HG02885 (cell line): ENCODE measurements at regions not wholly inside any gene's neighbourhood (a gene's known extent, or its start where the extent isn't known, plus 50 kb on each side); places are given as distances from the start of the nearest gene placed in this dataset.

Experiments used
- ATAC-seq: cut with Tn5 transposase; IDR thresholded peaks from one replicate; pipeline ENCODE4 v1.9.1; 2021; ENCODE audit warnings: mild to moderate bottlenecking; ENCODE audit not compliant: unreplicated experiment, poor library complexity

DNA sequence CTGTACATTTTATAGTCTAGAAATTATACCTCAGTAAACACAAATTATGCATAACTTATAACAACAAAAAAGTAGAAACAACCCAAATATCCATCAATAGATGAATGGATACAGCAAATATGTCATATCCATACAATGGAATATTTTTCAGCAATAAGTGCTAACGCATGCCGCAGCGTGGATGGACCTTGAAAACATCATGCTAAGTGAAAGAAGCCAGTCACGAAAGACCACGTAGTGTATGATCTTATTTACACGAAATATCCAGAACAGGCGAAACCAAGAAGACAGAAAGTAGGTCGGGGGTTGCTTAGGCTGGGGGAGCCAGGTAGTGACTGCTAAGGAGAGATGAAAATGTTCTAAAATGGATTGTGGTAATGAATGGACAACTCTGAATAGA, 167.1 kb upstream of the MYCN start:
- no peak for ATAC-seq

GRCh38 chr2:15773846-15774245, 166.5 kb upstream of the MYCN start:
- ATAC-seq: no peak

GRCh38 chr2:15775753-15776628, 164.4 kb upstream of the MYCN start:
- ATAC-seq: no peak

DNA sequence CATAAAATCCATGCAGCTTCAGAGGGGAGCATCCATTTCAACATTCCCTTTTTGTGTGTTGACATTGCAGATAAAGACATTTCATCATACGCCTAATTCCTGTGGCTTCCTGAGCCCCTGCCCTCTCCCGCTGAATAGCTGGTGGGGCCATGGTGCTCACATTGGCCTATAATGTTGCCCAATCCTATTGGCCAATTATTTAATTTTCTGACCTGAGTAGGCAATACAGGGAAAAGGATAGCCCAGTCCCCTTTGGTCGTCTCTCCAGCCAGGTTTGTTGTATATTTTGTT, 163.8 kb upstream of the MYCN start:
- ATAC-seq: no peak

GRCh38 chr2:15776992-15777702, 163.2 kb upstream of the MYCN start:
- no peak for ATAC-seq

DNA sequence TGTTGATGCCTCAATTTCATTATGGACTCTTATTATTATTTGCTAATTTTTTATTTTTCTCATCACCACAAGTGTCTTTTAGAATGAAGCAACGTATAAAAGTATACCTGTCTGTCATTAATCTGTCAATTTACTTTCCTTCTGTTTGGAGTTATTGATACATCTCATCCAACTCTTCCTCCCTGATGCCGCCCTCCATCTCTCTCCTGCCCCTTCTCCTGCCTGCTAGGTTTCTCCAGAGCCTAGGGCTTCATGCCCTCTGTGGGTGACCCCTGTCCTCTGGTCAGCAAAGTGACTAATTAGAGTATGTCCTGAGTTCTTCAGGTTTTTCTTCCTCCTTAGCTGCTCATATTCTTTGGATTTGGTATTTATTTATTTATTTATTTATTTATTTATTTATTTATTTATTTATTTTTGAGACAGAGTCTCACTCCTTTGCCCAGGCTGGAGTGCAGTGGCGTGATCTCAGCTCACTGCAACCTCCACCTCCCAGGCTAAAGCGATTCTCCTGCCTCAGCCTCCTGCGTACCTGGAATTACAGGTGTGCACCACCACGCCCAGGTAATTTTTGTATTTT, 162.5 kb upstream of the MYCN start:
- no peak for ATAC-seq

DNA sequence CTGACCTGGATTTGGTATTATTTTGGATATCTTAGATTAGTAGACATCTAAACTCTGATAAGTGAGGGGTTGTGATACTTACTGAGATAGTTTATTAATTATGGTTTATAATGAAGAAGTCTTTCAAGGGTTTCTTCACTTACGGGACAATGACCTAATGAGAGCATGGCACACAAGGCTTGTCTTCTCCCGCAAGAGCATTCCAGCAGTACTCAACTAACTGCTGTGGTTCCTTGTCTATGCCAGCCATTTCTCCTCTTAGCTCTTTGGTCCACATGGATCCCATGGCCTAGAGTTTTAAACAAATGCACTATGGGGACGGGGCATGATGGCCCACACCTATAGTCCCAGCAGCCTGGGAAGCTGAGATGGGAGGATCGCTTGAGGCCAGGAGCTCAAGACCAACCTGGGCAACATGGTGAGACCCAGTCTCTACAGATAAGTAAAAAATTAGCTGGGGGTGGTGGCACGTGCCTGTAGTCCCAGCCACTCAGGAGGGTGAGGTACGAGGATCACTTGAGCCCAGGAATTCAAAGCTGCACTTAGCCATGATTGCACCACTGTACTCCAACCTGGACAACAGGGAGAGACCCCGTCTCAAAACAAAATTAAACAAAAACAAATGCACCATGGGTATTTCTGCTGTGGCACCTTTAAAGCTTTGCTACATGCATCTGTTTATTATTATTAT, 161.7 kb upstream of the MYCN start:
- no peak for ATAC-seq

- no peak for ATAC-seq
Observed at GRCh38 chr2:15779381-15780041, 160.8 kb upstream of the MYCN start.

GRCh38 chr2:15780234-15780633, 160.1 kb upstream of the MYCN start:
- ATAC-seq: no peak

DNA sequence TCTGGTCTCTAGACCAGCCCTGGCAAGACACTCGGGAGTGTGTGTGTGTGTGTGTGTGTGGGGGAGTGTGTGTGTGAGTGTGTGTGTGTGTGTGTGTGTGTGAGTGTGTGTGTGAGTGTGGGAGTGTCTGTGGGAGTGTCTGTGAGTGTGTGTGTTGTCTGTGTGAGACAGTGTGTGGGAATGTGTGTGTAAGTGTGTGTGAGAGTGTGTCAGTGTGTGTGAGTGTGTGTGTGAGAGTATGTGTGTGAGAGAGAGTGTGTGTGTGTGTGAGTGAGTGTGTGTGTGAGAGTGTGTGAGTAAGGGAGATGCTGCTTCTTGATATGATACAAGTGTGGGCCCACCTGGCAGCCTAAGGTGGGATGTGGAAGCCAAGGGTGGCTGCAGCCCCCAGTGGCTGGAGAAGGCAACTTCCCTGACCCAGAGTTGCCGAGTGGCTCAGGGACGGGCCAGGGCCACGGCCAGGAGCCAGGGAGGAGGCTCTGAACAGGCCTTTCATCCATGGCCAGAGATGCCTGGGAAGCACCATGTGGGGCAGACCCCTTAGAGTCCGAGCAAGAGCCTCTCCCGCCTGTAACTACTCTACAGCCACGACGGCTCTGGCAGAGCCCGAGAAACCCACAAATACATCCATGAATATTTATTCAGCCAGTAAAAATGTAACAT, 159.3 kb upstream of the MYCN start:
- ATAC-seq: no peak

DNA sequence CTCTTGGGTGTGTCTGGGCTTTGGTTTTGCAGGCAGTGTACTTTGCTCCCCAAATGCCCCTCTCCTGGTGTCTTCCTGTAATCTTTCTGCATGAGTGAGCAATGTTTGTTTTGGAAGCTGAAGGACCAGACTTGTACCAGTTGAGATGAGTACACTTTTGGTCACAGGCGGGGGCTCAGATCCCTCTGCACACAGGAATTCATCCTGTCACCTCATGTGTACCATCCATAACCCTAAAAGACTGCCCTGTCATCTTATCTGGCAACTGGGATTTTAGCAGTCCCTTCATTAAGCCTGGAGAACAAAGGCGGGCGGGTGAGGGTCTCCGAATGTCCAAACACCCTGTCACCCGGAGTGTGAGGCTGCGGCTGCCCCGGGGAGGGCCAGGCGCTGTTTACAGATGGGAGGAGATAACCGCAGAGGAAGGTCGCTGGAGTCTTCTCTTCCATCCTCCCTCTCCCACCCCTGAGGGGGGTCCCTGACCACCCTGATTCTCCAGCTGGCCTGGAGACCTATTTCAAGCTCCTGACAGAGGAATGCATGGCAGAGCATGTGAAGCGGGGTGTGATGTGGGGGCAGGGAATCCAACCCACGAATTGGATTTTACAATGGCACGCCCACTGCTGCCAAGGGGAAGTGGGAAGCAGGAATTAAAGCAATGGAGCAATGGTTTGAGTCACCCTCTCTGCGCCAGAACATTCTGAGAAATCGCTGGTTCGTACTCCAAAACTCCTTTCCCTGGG, 158.2 kb upstream of the MYCN start:
- no peak for ATAC-seq

- ATAC-seq: no peak
Observed at GRCh38 chr2:15782769-15783294, 157.5 kb upstream of the MYCN start.

GRCh38 chr2:15783489-15783888, 156.9 kb upstream of the MYCN start:
- no peak for ATAC-seq

DNA sequence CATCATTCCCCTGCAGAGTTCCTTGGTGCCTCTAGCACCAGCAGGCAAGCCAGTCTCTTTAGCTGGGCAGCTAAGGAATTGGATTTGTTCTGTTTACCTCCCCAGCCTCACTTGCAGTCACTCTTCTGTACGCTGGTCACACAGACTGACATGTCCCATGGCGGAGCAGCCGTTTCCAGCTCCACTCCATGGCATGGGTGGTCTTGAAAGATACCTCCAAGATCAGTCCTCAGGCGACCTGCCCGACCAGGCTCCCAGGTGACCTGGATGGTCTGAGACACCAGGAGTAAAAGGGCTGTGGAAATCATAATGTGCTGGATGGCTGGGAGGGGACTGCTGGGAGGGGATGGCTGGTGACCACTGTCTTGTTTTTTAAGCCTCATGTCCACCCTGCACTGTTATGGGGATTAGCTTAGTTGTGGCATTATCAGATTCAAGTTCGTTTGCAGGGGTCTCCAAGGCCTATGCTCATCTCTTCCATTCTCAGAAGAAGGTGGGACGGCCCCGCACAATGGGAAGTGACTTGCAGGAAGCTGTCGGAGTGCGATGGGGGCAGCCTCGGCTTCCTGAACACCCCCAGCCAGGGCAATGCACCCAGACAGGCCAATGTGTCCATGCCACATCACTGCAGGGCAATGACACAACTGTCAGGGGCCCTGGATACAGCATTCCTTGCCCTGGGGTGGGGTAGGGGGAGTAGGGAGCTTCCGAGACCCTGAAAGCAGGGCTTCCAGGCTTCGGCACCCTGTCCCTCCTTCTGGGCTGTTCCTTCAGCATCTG, 156.1 kb upstream of the MYCN start:
- ATAC-seq: no peak

- no peak for ATAC-seq
Observed at GRCh38 chr2:15784886-15785801, 155.2 kb upstream of the MYCN start.

DNA sequence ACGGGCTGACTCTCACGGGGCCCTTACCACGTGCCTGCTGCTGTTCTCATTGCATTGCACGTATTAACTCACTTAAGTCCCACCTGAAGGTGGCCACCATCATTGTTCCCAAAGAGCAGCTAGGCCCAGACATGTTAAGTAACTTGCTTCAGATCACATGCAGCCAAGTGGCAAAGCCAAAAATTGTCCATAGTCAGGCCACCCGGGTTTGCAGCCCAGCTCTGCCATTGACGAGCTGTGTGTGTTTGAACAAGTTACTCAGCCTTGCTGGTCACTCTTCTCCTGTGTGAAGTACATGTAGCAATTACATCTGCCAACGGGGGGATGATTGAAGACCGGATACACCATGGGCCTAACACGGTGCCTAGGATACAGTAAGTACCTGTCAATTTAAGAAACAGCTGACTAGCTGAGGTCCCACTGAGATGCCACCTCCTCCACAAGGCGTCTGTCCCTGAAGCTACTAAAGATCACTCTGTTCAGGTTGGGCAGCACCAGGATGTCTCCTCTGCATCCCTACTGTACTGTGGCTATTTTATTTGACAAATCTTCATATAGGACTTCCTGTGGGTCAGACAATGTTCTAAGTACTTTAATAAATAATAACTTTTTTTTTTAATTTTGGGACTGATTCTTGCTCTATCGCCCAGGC, 154.2 kb upstream of the MYCN start:
- ATAC-seq: no peak

DNA sequence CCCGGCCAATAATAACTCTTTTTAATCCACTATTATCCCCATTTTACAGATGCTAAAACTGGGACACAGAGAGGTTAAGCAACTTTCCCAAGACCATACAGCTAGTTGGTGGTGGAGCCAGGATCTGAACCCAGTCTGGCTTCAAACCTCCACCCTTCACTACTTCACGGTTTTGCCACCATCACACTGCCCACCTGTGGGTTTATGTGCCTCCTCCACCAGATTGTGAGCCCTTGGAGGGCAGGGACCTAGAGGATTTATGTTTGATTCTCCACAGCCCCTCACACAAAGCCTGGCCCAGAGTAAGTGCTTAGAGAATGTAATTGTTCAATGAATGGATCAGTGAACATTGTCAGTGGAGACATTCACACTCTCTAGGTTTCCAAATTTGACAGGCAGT, 153.4 kb upstream of the MYCN start:
- no peak for ATAC-seq
